SHP77 (cell line): ENCODE measurements at regions not wholly inside any gene's neighbourhood (a gene's known extent, or its start where the extent isn't known, plus 50 kb on each side); places are given as distances from the start of the nearest gene placed in this dataset.
"Not testable (repeated sequence)": the region's sequence is repeated elsewhere in the genome, so short reads cannot be mapped to it uniquely, and the experiment has no call there.

ENCODE experiments used
- DNase-seq, 2 experiments: peaks; one replicate each; lab custom pipeline; 2025; lab: John Stamatoyannopoulos, UW

DNA sequence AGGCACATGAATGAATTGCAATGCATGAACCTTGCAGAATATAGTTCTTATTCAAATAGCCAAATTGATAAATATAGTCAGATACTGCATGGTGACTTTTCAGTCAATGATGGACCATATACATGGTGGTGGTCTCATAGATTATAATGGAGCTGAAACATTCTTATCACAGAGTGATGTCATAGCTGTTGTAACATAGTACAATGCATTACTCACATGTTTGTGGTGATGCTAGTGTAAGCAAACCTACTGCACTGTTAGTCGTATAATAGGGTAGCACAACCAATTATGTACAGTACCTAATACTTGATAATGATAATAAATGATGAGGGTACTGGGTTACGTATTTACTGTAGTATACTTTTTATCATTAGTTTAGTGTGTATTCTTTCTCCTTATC is 280.3 kb downstream of the BCAT1 start:
- no peak for DNase-seq

DNA sequence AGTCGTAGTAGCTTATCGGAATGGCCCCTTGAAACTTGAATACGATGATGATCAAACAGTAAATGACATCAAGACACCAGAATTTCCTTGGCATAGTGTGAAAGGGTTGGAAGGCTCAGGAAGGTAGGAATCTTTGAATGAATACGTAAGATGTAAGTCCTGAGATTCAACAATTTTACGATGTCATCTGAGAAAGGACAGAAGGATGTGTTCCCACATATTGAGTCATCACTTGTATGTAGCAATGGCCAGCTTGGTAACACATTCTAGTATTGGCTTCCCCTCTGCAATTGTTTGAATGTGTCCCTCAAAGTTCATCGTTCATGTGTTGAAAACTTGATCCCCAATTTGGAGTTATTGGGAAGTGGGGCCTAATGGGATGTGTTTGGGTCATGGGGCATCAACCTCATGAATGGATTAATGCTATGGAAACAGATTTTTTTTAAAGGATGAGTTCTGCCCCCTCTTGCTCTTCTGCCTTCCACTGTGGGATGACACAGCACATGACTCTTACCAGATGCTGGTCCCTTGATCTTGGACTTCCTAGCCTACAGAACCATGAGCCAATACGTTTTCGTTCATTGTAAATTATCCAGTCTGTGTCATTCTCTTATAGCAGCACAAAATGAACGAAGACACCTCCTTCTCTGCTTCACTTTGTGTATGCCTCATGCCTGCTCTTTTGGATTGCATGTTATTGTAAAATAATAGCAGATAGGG is 284.6 kb downstream of the BCAT1 start:
- no peak for DNase-seq

DNA sequence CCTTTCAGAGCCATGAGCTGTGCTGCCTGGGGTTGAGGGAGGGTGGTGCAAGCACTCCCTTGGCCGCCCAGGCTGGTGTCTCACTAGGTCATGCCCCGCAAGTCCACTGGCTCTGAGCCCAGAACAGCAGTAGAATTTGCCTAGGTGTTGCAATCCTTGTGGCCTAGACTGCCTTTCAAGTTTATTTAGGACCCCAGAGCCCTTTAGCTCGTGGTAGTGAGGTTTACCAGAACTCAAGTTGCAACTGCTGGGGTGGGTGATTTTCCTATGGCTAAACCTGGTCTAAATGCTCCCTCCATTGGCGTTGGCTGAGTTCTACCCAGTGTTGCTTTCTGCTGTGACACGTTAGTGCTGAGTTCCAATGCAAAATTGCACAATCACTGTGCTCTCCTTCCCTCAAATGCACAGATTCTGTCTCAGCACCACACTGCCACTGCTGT is 287.2 kb downstream of the BCAT1 start:
- no peak for DNase-seq

GRCh38 chr12:24659016-24659415 is 289.9 kb downstream of the BCAT1 start:
- DNase-seq, result no peak

DNA sequence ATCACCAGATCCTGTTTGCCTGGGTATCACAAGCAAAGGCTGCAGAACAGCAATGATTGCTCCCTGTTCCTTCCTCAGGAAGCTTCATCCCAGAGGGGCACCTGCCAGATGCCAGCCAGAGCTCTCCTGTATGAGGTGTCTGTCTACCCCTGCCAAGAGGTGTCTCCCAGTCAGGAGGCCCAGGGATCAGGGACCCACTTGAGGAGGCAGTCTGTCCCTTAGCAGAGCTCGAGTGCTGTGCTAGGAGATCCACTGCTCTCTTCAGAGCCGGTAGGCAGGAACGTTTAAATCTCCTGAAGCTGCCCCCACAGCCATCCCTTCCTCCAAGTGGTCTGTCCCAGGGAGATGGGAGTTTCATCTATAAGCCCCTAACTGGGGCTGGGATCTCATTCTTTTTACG is 294.6 kb downstream of the BCAT1 start:
- not testable (repeated sequence) for DNase-seq

GRCh38 chr12:24649634-24650033 is 299.3 kb downstream of the BCAT1 start:
- no peak for DNase-seq

DNA sequence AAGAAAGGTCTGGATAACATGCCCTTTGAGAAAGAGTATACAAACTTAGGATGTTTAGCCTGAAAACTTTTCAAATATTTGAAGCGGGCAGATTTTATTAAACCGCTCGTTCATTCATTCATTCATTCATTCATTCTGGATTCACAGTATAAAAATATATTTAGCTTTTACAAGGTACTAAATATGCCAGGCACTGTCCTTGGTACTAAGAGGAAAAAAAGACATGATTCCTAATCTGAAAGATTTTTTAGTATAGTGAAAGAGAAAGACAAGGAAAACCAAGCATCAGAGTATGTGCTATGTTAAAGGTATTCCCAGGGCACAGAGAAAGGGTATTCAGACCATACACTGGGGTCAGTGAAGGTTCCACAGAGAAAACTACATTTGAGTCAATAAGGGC is 299.7 kb downstream of the BCAT1 start:
- no peak for DNase-seq

GRCh38 chr12:24645254-24645653 is 303.6 kb downstream of the BCAT1 start:
- no peak for DNase-seq

GRCh38 chr12:24643120-24644119 is 305.5 kb downstream of the BCAT1 start:
- DNase-seq, result no peak

GRCh38 chr12:24639641-24640040 is 309.3 kb downstream of the BCAT1 start:
- DNase-seq, result no peak

DNA sequence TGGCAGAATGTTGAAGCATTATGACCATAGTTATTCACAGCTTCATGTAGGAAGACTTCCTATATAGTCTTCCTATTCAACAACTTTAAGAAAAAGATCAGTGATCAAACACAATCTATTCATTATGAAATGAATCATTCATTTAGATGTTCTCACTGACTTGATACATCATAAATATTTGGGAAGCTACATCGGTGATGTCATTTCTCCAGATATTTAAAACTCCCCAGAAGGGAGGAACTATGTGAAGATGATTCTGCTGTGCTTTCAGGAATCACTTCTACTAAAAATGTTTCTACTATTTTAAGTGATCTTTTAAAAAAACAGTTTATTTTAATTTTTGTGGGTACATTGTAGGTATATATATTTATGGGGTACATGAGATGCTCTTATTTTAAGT is 316.4 kb downstream of the BCAT1 start:
- DNase-seq, result no peak

DNA sequence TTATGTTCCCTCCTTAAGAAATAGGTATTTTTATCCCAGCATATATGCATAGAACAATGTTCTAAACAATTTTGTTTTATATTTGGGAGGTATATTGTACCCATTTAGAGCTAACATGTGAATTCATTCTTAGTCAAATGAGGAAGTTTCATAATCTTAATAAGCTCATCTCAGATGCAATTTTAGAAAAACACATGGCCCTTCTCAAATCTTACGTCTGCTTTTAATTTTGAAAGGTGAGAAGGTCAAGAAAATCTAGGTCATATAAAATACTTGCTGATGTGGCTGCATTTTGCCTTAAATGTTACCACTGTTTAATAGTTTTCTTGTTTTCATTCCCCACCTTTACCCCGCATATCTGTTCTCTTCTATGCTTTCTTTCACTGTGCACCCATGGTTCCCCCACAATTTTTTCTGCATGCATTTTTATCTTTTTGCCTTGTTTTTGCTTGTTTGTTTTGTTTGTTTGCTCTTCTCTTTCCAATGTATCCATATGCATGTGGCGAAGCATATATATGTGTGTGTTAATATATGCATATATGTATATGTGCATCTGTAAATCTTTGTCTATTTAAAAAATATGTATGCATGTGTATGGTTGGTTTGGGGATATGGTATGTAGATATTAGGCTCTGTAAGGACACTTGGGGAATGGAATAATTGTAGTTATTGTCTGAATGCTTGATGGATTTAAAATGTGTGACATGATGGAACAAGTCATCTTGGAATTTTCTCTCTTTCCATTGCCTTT is 317.1 kb downstream of the BCAT1 start:
- no peak for DNase-seq

DNA sequence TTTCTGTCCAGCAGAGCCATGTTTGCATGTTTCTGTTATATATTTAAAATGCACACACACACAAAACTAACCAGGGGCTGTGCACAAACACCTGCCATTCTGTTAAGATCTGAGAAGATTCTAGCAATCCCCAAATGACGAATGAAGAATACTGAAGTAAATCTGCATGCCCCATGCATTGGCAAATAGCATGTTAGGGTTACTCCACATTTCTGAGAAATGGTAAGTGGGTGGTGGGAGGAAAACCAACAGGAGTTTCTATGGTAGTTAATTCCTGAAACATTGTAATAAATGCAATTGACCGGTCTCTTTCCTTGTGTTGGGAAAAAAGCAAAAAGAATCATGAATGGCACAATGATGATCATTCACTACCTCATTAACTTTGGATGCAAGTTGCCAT is 318.0 kb downstream of the BCAT1 start:
- DNase-seq, result no peak

- no peak for DNase-seq
These were observed 318.5 kb downstream of the BCAT1 start for GRCh38 chr12:24630446-24630845.

GRCh38 chr12:24625103-24625502 is 323.8 kb downstream of the BCAT1 start:
- DNase-seq, result no peak

DNA sequence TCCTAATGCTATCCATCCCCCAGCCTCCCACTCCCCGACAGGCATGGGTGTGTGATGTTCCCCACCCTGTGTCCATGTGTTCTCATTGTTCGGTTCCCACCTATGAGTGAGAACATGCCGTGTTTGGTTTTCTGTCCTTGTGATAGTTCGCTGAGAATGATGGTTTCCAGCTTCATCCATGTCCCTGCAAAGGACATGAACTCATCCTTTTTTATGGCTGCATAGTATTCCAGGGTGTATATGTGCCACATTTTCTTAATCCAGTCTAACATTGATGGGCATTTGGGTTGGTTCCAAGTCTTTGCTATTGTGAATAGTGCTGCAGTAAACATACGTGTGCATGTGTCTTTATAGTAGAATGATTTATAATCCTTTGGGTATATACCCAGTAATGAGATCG is 328.9 kb downstream of the BCAT1 start:
- not testable (repeated sequence) for DNase-seq

- no peak for DNase-seq
These were observed 331.4 kb downstream of the BCAT1 start for GRCh38 chr12:24617471-24617870.

DNA sequence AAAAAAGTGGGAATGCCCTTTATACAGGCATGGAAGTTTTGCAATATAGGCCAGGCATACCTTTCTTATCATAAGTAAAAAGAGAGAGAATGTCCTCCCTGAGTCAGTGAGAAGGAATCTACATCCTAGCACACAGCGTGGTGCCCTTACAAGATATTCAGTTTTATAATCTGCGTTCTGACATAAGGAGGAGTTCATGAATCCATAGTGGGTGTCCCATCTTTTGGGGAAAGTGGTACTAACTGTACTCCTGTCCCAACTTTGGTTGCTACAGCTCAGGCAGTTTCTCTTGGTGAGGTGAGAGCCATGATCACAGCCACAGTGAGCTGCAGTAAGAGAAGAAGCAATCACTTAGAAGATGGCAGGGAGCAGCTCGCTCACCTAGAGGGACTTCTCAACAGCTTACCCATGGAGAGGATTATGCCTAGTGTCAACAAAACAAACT is 332.9 kb downstream of the BCAT1 start:
- DNase-seq, result no peak

- no peak for DNase-seq
These were observed 340.1 kb downstream of the BCAT1 start for GRCh38 chr12:24608637-24609285.

DNA sequence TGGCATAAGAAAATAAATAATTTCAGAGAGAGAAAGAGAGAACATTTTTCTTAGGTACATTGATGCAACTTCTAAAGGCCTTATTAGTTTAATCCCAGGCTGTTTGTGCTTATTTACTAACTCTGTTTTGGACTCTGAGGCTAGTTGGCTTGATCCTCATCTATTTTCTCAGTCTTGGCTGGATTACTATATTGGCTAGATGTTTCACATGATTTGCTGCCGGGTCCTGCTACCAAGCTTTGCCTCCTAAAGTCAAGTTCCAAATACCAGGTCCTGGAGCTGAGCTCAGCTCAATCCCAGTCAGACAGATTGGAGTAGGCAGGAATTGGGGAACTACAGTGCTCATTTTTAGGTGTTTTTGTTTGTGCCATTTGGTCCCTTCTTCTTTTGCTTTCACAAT is 340.8 kb downstream of the BCAT1 start:
- DNase-seq, result no peak

DNA sequence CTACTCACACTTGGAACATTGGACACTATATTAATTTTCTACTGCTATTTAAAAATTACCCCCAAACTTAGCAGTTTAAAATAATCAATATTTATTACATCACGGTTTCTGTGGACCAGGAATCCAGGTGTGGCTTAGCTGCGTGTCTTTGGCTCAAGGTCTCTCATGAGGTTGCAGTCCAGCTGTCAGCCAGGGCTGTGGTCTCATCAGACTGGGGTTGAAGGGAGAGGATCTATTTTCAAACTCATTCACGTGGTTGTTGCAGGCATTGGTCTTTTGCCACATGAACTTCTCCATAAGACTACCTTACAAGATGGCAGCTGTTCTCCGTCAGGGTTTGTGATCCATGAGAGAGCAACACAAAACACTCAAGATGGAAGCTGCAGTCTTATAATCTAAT is 343.0 kb downstream of the BCAT1 start:
- DNase-seq, result no peak

DNA sequence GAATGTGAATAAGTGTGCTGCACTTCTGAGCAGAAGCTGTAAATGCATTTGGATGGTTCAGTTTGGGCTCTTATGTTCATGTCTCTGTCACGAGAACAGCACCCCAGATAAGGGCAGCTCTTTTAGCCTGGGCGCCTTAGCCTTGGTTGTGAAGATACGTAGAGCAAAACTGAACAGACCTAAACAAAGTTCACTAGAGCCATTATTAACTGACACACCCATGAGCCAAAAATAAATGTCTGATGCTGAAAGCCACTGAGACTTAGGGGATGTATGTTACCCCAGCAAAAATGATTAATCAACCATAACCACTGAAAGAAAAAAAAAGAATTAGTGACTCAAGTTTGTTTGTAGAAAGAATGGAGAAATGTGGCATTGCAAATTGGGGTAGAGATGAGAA is 343.4 kb downstream of the BCAT1 start:
- DNase-seq, result no peak
